Mucosa of stomach (tissue), 1 donor: ENCODE measurements at regions not wholly inside any gene's neighbourhood (a gene's known extent, or its start where the extent isn't known, plus 50 kb on each side); places are given as distances from the start of the nearest gene placed in this dataset.

Source experiments
- H3K27me3 ChIP-seq: one replicate; pipeline ENCODE4 v1.7.0; 2013; ENCODE audit warnings: mild to moderate bottlenecking, low read length; ENCODE audit not compliant: control insufficient read depth, insufficient read depth
- H3K36me3 ChIP-seq: one replicate; pipeline ENCODE4 v1.7.0; 2013; ENCODE audit warnings: low read length; ENCODE audit not compliant: control insufficient read depth, insufficient read depth
- H3K4me1 ChIP-seq: one replicate; pipeline ENCODE4 v1.7.0; 2013; ENCODE audit warnings: mild to moderate bottlenecking, low read length; ENCODE audit not compliant: control insufficient read depth, insufficient read depth
- H3K4me3 ChIP-seq: one replicate; pipeline ENCODE4 v1.7.0; 2013; ENCODE audit warnings: low read length
- H3K9ac ChIP-seq: one replicate; pipeline ENCODE4 v1.7.0; 2013; ENCODE audit warnings: mild to moderate bottlenecking, low read length, moderate library complexity
- H3K9me3 ChIP-seq: one replicate; pipeline ENCODE4 v1.7.0; 2013; ENCODE audit warnings: mild to moderate bottlenecking, low read length, moderate library complexity; ENCODE audit not compliant: control insufficient read depth
- donor health status: Pancreatic carcinoma.

GRCh38 chr6:28720357-28721231, 194.9 kb downstream of the GPX5 start:
- Histone ChIP-seq H3K36me3 (no peaks in the 10 kb centered on the region), H3K9ac (no peak overlapping the region), H3K4me1 (no peaks in the 10 kb centered on the region), H3K4me3 (no peak overlapping the region), H3K9me3 (no peaks in the 10 kb centered on the region), H3K27me3 (peaks cover 3% of the 10 kb centered on the region)

GRCh38 chr6:28721372-28721771, 195.7 kb downstream of the GPX5 start:
- no peaks in the 10 kb centered on the region for H3K9me3 ChIP-seq
- no peaks in the 10 kb centered on the region for H3K4me1 ChIP-seq
- no peak overlapping the region for H3K9ac ChIP-seq
- H3K27me3 ChIP-seq: peaks cover 3% of the 10 kb centered on the region
- H3K4me3 ChIP-seq: no peak overlapping the region
- H3K36me3 ChIP-seq: no peaks in the 10 kb centered on the region

GRCh38 chr6:28724395-28724794, 198.7 kb downstream of the GPX5 start:
- no peak overlapping the region for H3K4me3 ChIP-seq
- no peaks in the 10 kb centered on the region for H3K4me1 ChIP-seq
- peaks cover 11% of the 10 kb centered on the region for H3K27me3 ChIP-seq
- no peak overlapping the region for H3K9ac ChIP-seq
- no peaks in the 10 kb centered on the region for H3K36me3 ChIP-seq
- no peaks in the 10 kb centered on the region for H3K9me3 ChIP-seq

GRCh38 chr6:28725274-28725809, 198.4 kb downstream of the TRIM27 start:
- Histone ChIP-seq H3K4me1 (no peaks in the 10 kb centered on the region), H3K4me3 (no peak overlapping the region), H3K9me3 (no peaks in the 10 kb centered on the region), H3K36me3 (no peaks in the 10 kb centered on the region), H3K27me3 (peaks cover 19% of the 10 kb centered on the region), H3K9ac (no peak overlapping the region)

- peaks cover 19% of the 10 kb centered on the region for H3K27me3 ChIP-seq
- no peak overlapping the region for H3K9ac ChIP-seq
- no peaks in the 10 kb centered on the region for H3K4me1 ChIP-seq
- H3K4me3 ChIP-seq: no peak overlapping the region
- no peaks in the 10 kb centered on the region for H3K9me3 ChIP-seq
- H3K36me3 ChIP-seq: no peaks in the 10 kb centered on the region
Observed at GRCh38 chr6:28725890-28726348, 197.9 kb downstream of the TRIM27 start.

- H3K9me3 ChIP-seq: no peaks in the 10 kb centered on the region
- H3K4me1 ChIP-seq: no peaks in the 10 kb centered on the region
- H3K9ac ChIP-seq: no peak overlapping the region
- H3K27me3 ChIP-seq: peaks cover 26% of the 10 kb centered on the region
- no peak overlapping the region for H3K4me3 ChIP-seq
- no peaks in the 10 kb centered on the region for H3K36me3 ChIP-seq
Observed at GRCh38 chr6:28726569-28727309, 197.0 kb downstream of the TRIM27 start.

GRCh38 chr6:28727559-28728211, 196.1 kb downstream of the TRIM27 start:
- H3K4me3 ChIP-seq: no peak overlapping the region
- no peaks in the 10 kb centered on the region for H3K9me3 ChIP-seq
- H3K27me3 ChIP-seq: peaks cover 27% of the 10 kb centered on the region
- no peak overlapping the region for H3K9ac ChIP-seq
- no peaks in the 10 kb centered on the region for H3K36me3 ChIP-seq
- H3K4me1 ChIP-seq: no peaks in the 10 kb centered on the region

GRCh38 chr6:28729501-28730402, 194.0 kb downstream of the TRIM27 start:
- Histone ChIP-seq H3K4me1 (no peaks in the 10 kb centered on the region), H3K9me3 (no peaks in the 10 kb centered on the region), H3K4me3 (no peak overlapping the region), H3K9ac (no peak overlapping the region), H3K27me3 (peaks cover 44% of the 10 kb centered on the region), H3K36me3 (no peaks in the 10 kb centered on the region)

- Histone ChIP-seq H3K9ac (no peak overlapping the region), H3K4me1 (no peaks in the 10 kb centered on the region), H3K4me3 (no peak overlapping the region), H3K36me3 (no peaks in the 10 kb centered on the region), H3K27me3 (peaks cover 55% of the 10 kb centered on the region), H3K9me3 (no peaks in the 10 kb centered on the region)
Observed at GRCh38 chr6:28732052-28732451, 191.7 kb downstream of the TRIM27 start.

- no peak overlapping the region for H3K4me3 ChIP-seq
- H3K9ac ChIP-seq: no peak overlapping the region
- peaks cover 63% of the 10 kb centered on the region for H3K27me3 ChIP-seq
- H3K36me3 ChIP-seq: no peaks in the 10 kb centered on the region
- no peaks in the 10 kb centered on the region for H3K4me1 ChIP-seq
- no peaks in the 10 kb centered on the region for H3K9me3 ChIP-seq
Observed at GRCh38 chr6:28734443-28734959, 189.3 kb downstream of the TRIM27 start.

- Histone ChIP-seq H3K27me3 (peaks cover 53% of the 10 kb centered on the region), H3K36me3 (no peaks in the 10 kb centered on the region), H3K9me3 (no peaks in the 10 kb centered on the region), H3K4me1 (no peaks in the 10 kb centered on the region), H3K9ac (no peak overlapping the region), H3K4me3 (no peak overlapping the region)
Observed at GRCh38 chr6:28736121-28736520, 187.7 kb downstream of the TRIM27 start.
